SH-SY5Y (cell line): ENCODE measurements at regions not wholly inside any gene's neighbourhood (a gene's known extent, or its start where the extent isn't known, plus 50 kb on each side); places are given as distances from the start of the nearest gene placed in this dataset.

Source experiments
- GATA2 ChIP-seq: IDR thresholded peaks from 2 replicates; pipeline ENCODE4 v1.6.1; 2011; ENCODE audit warnings: mild to moderate bottlenecking, low read depth, low read length
- GATA3 ChIP-seq: IDR thresholded peaks from 2 replicates; pipeline ENCODE4 v1.6.1; 2011; ENCODE audit warnings: low read depth, mild to moderate bottlenecking, low read length, moderate library complexity

DNA sequence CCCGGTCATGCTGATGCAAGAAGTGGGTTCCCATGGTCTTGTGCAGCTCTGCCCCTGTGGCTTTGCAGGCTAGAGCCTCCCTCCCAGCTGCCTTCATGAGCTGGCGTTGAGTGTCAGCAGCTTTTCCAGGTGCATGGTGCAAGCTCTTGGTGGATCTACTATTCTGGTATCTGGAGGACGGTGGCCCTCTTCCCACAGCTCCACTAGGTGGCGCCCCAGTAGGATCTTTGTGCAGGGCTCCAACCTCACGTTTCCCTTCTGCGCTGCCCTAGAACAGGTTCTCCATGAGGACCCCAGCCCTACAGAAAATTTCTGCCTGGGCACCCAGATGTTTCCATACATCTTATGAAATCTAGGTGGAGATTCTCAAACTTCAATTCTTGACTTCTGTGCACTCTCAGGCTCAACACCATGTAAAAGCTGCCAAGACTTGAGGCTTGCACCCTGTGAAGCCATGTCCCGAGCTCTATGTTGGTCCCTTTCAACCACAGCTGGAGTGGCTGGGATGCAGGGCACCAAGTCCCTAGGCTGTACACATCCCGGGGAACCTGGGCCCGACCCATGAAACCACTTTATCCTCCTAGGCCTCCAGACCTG is 238.4 kb upstream of the MDFIC2 start:
- TF ChIP-seq GATA2, result no peak
- TF ChIP-seq GATA3, result no peak
